Natural killer cell (primary cell): ENCODE measurements at regions not wholly inside any gene's neighbourhood (a gene's known extent, or its start where the extent isn't known, plus 50 kb on each side); places are given as distances from the start of the nearest gene placed in this dataset.
A peak's percentile ranks its signal among the peaks of the same experiment; 100 is the strongest.

Experiments used
- ATAC-seq, 3 donors: fragments of 150-1000 bp in 2 of 3; fragments of 200-7000 bp in 1 of 3; cut with Tn5 transposase; 1 replicate in 1 of 3; 2 replicates in 2 of 3; pipeline ENCODE4 v1.10.0; 2021; ENCODE audit warnings: mild to moderate bottlenecking in 2 of 3, moderate library complexity in 2 of 3
- DNase-seq, 2 donors: peaks; one replicate each; pipeline versions ENCODE4 v3.0.0 to v3.0.0-alpha.2; 2013 to 2021; ENCODE audit warnings: mixed read lengths in 1 of 2
- H3K27ac ChIP-seq: one replicate; pipeline ENCODE4 v1.5.1; 2013; ENCODE audit warnings: mild to moderate bottlenecking, low read length
- H3K27me3 ChIP-seq: one replicate; pipeline ENCODE4 v1.6.1; 2013; ENCODE audit warnings: low read length; ENCODE audit not compliant: control insufficient read depth, insufficient read depth
- H3K36me3 ChIP-seq: one replicate; pipeline ENCODE4 v1.6.1; 2013; ENCODE audit warnings: low read length; ENCODE audit not compliant: control insufficient read depth, insufficient read depth
- H3K4me1 ChIP-seq: one replicate; pipeline ENCODE4 v1.6.1; 2013; ENCODE audit warnings: low read length; ENCODE audit not compliant: control insufficient read depth, insufficient read depth
- H3K4me3 ChIP-seq: one replicate; pipeline ENCODE4 v1.5.1; 2013; ENCODE audit warnings: low read length
- H3K9me3 ChIP-seq: one replicate; pipeline ENCODE4 v1.6.1; 2013; ENCODE audit warnings: low read length; ENCODE audit not compliant: control insufficient read depth, insufficient read depth
- H3K27ac Mint-ChIP-seq, 2 donors: one replicate each; pipeline ENCODE4 v1.8.0; 2022; ENCODE audit warnings: mild to moderate bottlenecking in 2 of 2, mixed read lengths in 2 of 2, moderate library complexity in 1 of 2
- H3K27me3 Mint-ChIP-seq, 2 donors: one replicate each; pipeline ENCODE4 v1.8.0; 2022; ENCODE audit warnings: low read depth in 2 of 2, mixed read lengths in 2 of 2
- H3K36me3 Mint-ChIP-seq: one replicate; pipeline ENCODE4 v1.8.0; 2022; ENCODE audit warnings: mixed read lengths
- H3K4me1 Mint-ChIP-seq, 2 donors: one replicate each; pipeline ENCODE4 v1.8.0; 2022; ENCODE audit warnings: mixed read lengths in 2 of 2
- H3K4me3 Mint-ChIP-seq: one replicate; pipeline ENCODE4 v1.8.0; 2022; ENCODE audit warnings: mild to moderate bottlenecking, moderate library complexity, mixed read lengths
- H3K9me3 Mint-ChIP-seq, 2 donors: one replicate each; pipeline ENCODE4 v1.8.0; 2022; ENCODE audit warnings: mixed read lengths in 2 of 2
- CTCF ChIP-seq: fragments of 200-600 bp; IDR thresholded peaks from one replicate; pipeline ENCODE4 v1.8.0; 2022; ENCODE audit warnings: antibody characterized with exemption
- WGBS: methylation state at CpG from one replicate; pipeline ENCODE4 v1.1.7; 2013; ENCODE audit warnings: missing lambda C conversion rate; ENCODE audit not compliant: insufficient coverage; 5-methylcytosine and 5-hydroxymethylcytosine counted together
- intact Hi-C: fragments of 100-400 bp; cut with micrococcal nuclease; formaldehyde crosslinking; loops from one replicate; pipeline ENCODE4 v1.14.2; 2022

DNA sequence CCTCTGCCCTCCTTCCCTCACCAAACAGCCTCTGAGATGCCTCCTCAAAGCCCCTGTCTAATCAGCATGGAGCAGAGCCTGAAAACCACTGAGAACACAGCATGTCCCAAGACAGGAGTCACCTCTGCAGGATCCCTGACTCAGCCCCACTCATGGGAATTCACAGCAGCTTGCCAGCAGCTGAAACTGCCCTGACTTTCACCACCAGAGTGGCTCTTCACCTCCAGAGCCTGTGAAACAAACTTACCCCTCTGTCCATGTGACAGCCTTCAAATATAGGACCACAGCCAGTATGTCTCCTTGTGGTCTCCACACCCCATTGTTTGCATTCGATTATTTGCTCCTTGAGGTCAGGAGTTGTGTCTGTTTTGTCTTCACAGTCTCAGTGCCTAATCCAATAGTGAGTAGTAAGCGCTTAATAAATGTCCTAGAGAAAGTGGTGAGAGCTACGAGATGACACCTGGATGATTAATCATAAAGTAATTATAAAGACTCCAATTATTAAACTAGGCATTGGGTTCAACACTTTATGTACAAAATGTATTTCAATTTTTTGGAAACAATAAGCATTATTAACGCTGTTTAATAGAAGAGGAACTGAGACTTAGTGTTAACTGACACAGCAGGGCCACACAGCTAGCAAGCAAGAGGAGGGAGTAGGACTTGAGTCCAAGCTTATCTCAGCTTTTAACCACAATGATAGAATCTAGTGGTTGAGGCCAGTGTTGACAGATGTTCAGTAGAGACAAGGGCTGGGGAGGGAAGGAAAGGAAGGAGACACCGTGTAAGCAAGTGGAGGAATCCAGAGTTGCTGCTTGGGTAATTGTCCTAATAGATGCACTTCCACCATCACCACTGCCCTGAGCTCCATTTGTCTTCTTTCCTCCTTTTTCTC lies 358.7 kb upstream of the TNP1 start:
- H3K27me3 ChIP-seq, result no peaks in the 10 kb centered on the region
- 13% methylated on average over 3 of the region's 5 CpGs for WGBS
- no peak overlapping the region for H3K27ac ChIP-seq
- H3K27ac Mint-ChIP-seq, result no peak overlapping the region
- no peak overlapping the region for H3K4me3 Mint-ChIP-seq
- no peak overlapping the region for H3K4me3 ChIP-seq
- no peaks in the 10 kb centered on the region for H3K36me3 Mint-ChIP-seq
- ATAC-seq (peak in 1 of 3 donors; percentile 83), DNase-seq (no peak)
- H3K4me1 ChIP-seq, result peaks cover 4% of the 10 kb centered on the region
- peaks cover 14 to 30% of the 10 kb centered on the region in 2 donors for H3K4me1 Mint-ChIP-seq
- H3K36me3 ChIP-seq, result no peaks in the 10 kb centered on the region
- TF ChIP-seq CTCF, result no peak
- no peaks in the 10 kb centered on the region for H3K9me3 ChIP-seq
- H3K9me3 Mint-ChIP-seq, result no peaks in the 10 kb centered on the region
- H3K27me3 Mint-ChIP-seq, result peaks cover 6 to 17% of the 10 kb centered on the region in 2 donors
- intact Hi-C loops, result no loop called here

- Mint-ChIP-seq H3K4me3 (no peak overlapping the region), H3K27ac (no peak overlapping the region), H3K9me3 (no peaks in the 10 kb centered on the region), H3K27me3 (peaks cover 9 to 22% of the 10 kb centered on the region in 2 donors), H3K4me1 (peaks cover 0 to 18% of the 10 kb centered on the region in 2 donors), H3K36me3 (no peaks in the 10 kb centered on the region)
- no peak overlapping the region for H3K27ac ChIP-seq
- intact Hi-C loops, result no loop called here
- no peaks in the 10 kb centered on the region for H3K27me3 ChIP-seq
- DNase-seq (no peak), ATAC-seq (no peak)
- no peak overlapping the region for H3K4me3 ChIP-seq
- no peaks in the 10 kb centered on the region for H3K4me1 ChIP-seq
- WGBS, result 76% methylated on average over 1 of the region's 2 CpGs
- no peaks in the 10 kb centered on the region for H3K36me3 ChIP-seq
- no peak for TF ChIP-seq CTCF
- H3K9me3 ChIP-seq, result no peaks in the 10 kb centered on the region
These were observed 357.1 kb upstream of the TNP1 start for GRCh38 chr2:217216982-217217381.

DNA sequence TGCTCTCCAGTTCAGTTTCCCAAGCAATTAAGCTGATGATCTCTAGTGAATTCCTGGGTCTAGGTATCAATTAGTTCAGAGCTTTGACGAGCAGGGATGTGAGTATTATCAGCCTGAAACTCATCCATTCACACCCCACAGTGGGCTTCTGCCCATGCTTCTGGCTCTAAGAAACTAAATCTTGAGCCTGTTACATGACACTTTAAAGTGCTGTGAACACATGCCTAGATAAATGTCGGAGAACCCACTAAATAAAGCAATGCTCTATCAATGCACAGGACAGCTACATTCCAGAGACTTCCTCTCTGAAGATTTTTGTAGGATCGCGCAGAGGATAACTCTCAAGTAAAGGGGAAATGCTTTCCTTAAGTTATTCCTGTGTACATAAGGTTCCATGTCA lies 356.5 kb upstream of the TNP1 start:
- H3K27me3 Mint-ChIP-seq, result peaks cover 9 to 24% of the 10 kb centered on the region in 2 donors
- no peak overlapping the region for H3K27ac ChIP-seq
- H3K9me3 ChIP-seq, result no peaks in the 10 kb centered on the region
- H3K4me3 Mint-ChIP-seq, result no peak overlapping the region
- H3K4me3 ChIP-seq, result no peak overlapping the region
- peaks cover 0 to 18% of the 10 kb centered on the region in 2 donors for H3K4me1 Mint-ChIP-seq
- no peak for ATAC-seq
- no peaks in the 10 kb centered on the region for H3K4me1 ChIP-seq
- no peaks in the 10 kb centered on the region for H3K36me3 ChIP-seq
- H3K27ac Mint-ChIP-seq, result no peak overlapping the region
- no peaks in the 10 kb centered on the region for H3K9me3 Mint-ChIP-seq
- intact Hi-C loops, result no loop called here
- 95% methylated on average over 4 of the region's 4 CpGs for WGBS
- H3K36me3 Mint-ChIP-seq, result no peaks in the 10 kb centered on the region
- no peak for DNase-seq
- TF ChIP-seq CTCF, result no peak
- H3K27me3 ChIP-seq, result no peaks in the 10 kb centered on the region

- 81% methylated on average over 5 of the region's 6 CpGs for WGBS
- Histone ChIP-seq H3K4me1 (no peaks in the 10 kb centered on the region), H3K27me3 (no peaks in the 10 kb centered on the region), H3K9me3 (no peaks in the 10 kb centered on the region), H3K27ac (no peak overlapping the region), H3K36me3 (no peaks in the 10 kb centered on the region), H3K4me3 (no peak overlapping the region)
- Mint-ChIP-seq H3K36me3 (no peaks in the 10 kb centered on the region), H3K4me1 (peaks cover 0 to 18% of the 10 kb centered on the region in 2 donors), H3K27me3 (peaks cover 13 to 28% of the 10 kb centered on the region in 2 donors), H3K4me3 (no peak overlapping the region), H3K27ac (no peak overlapping the region), H3K9me3 (no peaks in the 10 kb centered on the region)
- TF ChIP-seq CTCF, result no peak
- intact Hi-C loops, result no loop called here
- ATAC-seq (no peak), DNase-seq (no peak)
These were observed 356.0 kb upstream of the TNP1 start for GRCh38 chr2:217215877-217216276.
